Smooth muscle cell (in vitro differentiated cells): ENCODE measurements at regions not wholly inside any gene's neighbourhood (a gene's known extent, or its start where the extent isn't known, plus 50 kb on each side); places are given as distances from the start of the nearest gene placed in this dataset.

ENCODE experiments used
- DNase-seq: peaks from one replicate; lab custom pipeline; 2025; ENCODE audit not compliant: unreplicated experiment; lab: John Stamatoyannopoulos, UW
- H2AFZ ChIP-seq: fragments of 200-600 bp; sonication (generic); 2 replicates; pipeline ENCODE4 v1.6.0; 2016; ENCODE audit warnings: antibody characterized with exemption, low read depth, mild to moderate bottlenecking
- H3F3A ChIP-seq: fragments of 200-600 bp; sonication (generic); 2 replicates; pipeline ENCODE4 v1.6.0; 2017; ENCODE audit warnings: antibody characterized with exemption, low read depth
- H3K27ac ChIP-seq: fragments of 200-600 bp; sonication (generic); 2 replicates; pipeline ENCODE4 v1.5.1; 2016; ENCODE audit warnings: low read depth, mild to moderate bottlenecking
- H3K27me3 ChIP-seq: fragments of 200-600 bp; sonication (generic); 2 replicates; pipeline ENCODE4 v1.6.1; 2016; ENCODE audit warnings: low read depth, mild to moderate bottlenecking
- H3K36me3 ChIP-seq: fragments of 200-600 bp; sonication (generic); 2 replicates; pipeline ENCODE4 v1.5.1; 2016; ENCODE audit warnings: low read depth
- H3K4me1 ChIP-seq: fragments of 200-600 bp; sonication (generic); 2 replicates; pipeline ENCODE4 v1.5.1; 2016; ENCODE audit warnings: low read depth
- H3K4me2 ChIP-seq: fragments of 200-600 bp; sonication (generic); 2 replicates; pipeline ENCODE4 v1.6.0; 2016; ENCODE audit warnings: mild to moderate bottlenecking
- H3K4me3 ChIP-seq: fragments of 200-600 bp; sonication (generic); 2 replicates; pipeline ENCODE4 v1.5.1; 2016; ENCODE audit warnings: mild to moderate bottlenecking
- H3K79me2 ChIP-seq: fragments of 200-600 bp; sonication (generic); 2 replicates; pipeline ENCODE4 v1.6.0; 2016; ENCODE audit warnings: low read depth, mild to moderate bottlenecking
- H3K9ac ChIP-seq: fragments of 200-600 bp; sonication (generic); 2 replicates; pipeline ENCODE4 v1.6.0; 2016; ENCODE audit warnings: low read depth
- H3K9me3 ChIP-seq: fragments of 200-600 bp; sonication (generic); replicated peaks from 2 replicates; pipeline ENCODE4 v1.5.1; 2016; ENCODE audit warnings: low read depth
- H4K20me1 ChIP-seq: fragments of 200-600 bp; sonication (generic); 2 replicates; pipeline ENCODE4 v1.6.0; 2016; ENCODE audit warnings: low read depth
- WGBS: methylation state at CpG from one replicate; pipeline ENCODE4 v1.1.7; 2016; ENCODE audit warnings: low lambda C conversion rate; 5-methylcytosine and 5-hydroxymethylcytosine counted together
- TF ChIP-seq, protein P1 (sequence below): fragments of 200-600 bp; sonication (generic); IDR thresholded peaks from 2 replicates; pipeline ENCODE4 v1.5.1; 2017; ENCODE audit warnings: borderline replicate concordance, mild to moderate bottlenecking, antibody characterized with exemption; ENCODE audit not compliant: insufficient read depth, poor library complexity, severe bottlenecking

GRCh38 chr12:123047289-123047688, 66.8 kb downstream of the ARL6IP4 start:
- no peaks in the 10 kb centered on the region for H3K79me2 ChIP-seq
- no peaks in the 10 kb centered on the region for H3K27me3 ChIP-seq
- H4K20me1 ChIP-seq, result peaks cover 11% of the 10 kb centered on the region
- no peak overlapping the region for H3K4me2 ChIP-seq
- no peak overlapping the region for H3K27ac ChIP-seq
- no peaks in the 10 kb centered on the region for H3K36me3 ChIP-seq
- peaks cover 28% of the 10 kb centered on the region for H3F3A ChIP-seq
- no peak for DNase-seq
- H3K4me1 ChIP-seq, result peaks cover 8% of the 10 kb centered on the region
- TF ChIP-seq, protein P1, sequence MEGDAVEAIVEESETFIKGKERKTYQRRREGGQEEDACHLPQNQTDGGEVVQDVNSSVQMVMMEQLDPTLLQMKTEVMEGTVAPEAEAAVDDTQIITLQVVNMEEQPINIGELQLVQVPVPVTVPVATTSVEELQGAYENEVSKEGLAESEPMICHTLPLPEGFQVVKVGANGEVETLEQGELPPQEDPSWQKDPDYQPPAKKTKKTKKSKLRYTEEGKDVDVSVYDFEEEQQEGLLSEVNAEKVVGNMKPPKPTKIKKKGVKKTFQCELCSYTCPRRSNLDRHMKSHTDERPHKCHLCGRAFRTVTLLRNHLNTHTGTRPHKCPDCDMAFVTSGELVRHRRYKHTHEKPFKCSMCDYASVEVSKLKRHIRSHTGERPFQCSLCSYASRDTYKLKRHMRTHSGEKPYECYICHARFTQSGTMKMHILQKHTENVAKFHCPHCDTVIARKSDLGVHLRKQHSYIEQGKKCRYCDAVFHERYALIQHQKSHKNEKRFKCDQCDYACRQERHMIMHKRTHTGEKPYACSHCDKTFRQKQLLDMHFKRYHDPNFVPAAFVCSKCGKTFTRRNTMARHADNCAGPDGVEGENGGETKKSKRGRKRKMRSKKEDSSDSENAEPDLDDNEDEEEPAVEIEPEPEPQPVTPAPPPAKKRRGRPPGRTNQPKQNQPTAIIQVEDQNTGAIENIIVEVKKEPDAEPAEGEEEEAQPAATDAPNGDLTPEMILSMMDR, result no peak
- WGBS, result 93% methylated on average over 1 of the region's 1 CpG
- no peak overlapping the region for H3K9ac ChIP-seq
- no peaks in the 10 kb centered on the region for H3K9me3 ChIP-seq
- H3K4me3 ChIP-seq, result no peak overlapping the region
- H2AFZ ChIP-seq, result no peak overlapping the region

DNA sequence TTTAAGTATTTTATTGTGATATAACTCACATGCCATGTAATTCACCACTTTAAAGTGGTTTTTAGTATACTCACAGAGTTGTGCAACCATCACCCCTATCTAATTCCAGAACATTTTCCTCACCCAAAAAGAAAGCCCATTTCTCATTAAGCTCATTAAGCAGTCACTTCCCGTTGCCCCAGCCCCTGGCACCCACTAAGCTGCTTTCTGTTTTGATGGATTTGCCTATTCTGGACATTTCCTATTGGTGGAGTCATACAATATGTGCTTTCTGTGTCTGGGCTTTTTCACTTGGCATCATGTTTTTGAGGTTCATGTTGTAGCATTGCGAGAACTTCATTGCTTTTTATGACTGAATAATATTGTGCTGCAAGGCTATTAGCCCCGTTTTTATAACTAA, 66.0 kb downstream of the ARL6IP4 start:
- no peaks in the 10 kb centered on the region for H3K79me2 ChIP-seq
- H3K27ac ChIP-seq, result no peak overlapping the region
- peaks cover 25% of the 10 kb centered on the region for H3F3A ChIP-seq
- H3K4me1 ChIP-seq, result peaks cover 10% of the 10 kb centered on the region
- H3K4me2 ChIP-seq, result no peak overlapping the region
- no peaks in the 10 kb centered on the region for H3K27me3 ChIP-seq
- 82% methylated on average over 3 of the region's 3 CpGs for WGBS
- no peak overlapping the region for H2AFZ ChIP-seq
- no peaks in the 10 kb centered on the region for H3K9me3 ChIP-seq
- no peak overlapping the region for H3K4me3 ChIP-seq
- H3K36me3 ChIP-seq, result no peaks in the 10 kb centered on the region
- no peak overlapping the region for H3K9ac ChIP-seq
- DNase-seq, result no peak
- TF ChIP-seq, protein P1, result no peak
- peaks cover 14% of the 10 kb centered on the region for H4K20me1 ChIP-seq

- TF ChIP-seq, protein P1, result no peak
- Histone ChIP-seq H3K27me3 (no peaks in the 10 kb centered on the region), H3K4me2 (no peak overlapping the region), H3K27ac (no peak overlapping the region), H3K9ac (no peak overlapping the region), H3F3A (peaks cover 20% of the 10 kb centered on the region), H3K4me3 (no peak overlapping the region), H3K79me2 (no peaks in the 10 kb centered on the region), H3K9me3 (no peaks in the 10 kb centered on the region), H2AFZ (no peak overlapping the region), H3K36me3 (no peaks in the 10 kb centered on the region), H3K4me1 (peaks cover 10% of the 10 kb centered on the region), H4K20me1 (peaks cover 14% of the 10 kb centered on the region)
- 89% methylated on average over 7 of the region's 7 CpGs for WGBS
- DNase-seq, result no peak
These were observed 65.2 kb downstream of the ARL6IP4 start for GRCh38 chr12:123045678-123046077.

GRCh38 chr12:123044351-123044750, 63.9 kb downstream of the ARL6IP4 start:
- Histone ChIP-seq H3K79me2 (no peaks in the 10 kb centered on the region), H3K4me1 (peaks cover 10% of the 10 kb centered on the region), H2AFZ (no peak overlapping the region), H3K36me3 (no peaks in the 10 kb centered on the region), H3K27me3 (no peaks in the 10 kb centered on the region), H4K20me1 (peaks cover 7% of the 10 kb centered on the region), H3K27ac (peak overlapping the region; percentile 85), H3K9ac (peak overlapping the region; percentile 48), H3K4me2 (peak overlapping the region; percentile 38), H3K4me3 (no peak overlapping the region), H3K9me3 (no peaks in the 10 kb centered on the region), H3F3A (peaks cover 8% of the 10 kb centered on the region)
- WGBS, result 82% methylated on average over 1 of the region's 1 CpG
- TF ChIP-seq, protein P1, result no peak
- no peak for DNase-seq
